ENCODE measurements at regions not wholly inside any gene's neighbourhood (a gene's known extent, or its start where the extent isn't known, plus 50 kb on each side); places are given as distances from the start of the nearest gene placed in this dataset.
A peak's percentile ranks its signal among the peaks of the same experiment; 100 is the strongest.

DNA sequence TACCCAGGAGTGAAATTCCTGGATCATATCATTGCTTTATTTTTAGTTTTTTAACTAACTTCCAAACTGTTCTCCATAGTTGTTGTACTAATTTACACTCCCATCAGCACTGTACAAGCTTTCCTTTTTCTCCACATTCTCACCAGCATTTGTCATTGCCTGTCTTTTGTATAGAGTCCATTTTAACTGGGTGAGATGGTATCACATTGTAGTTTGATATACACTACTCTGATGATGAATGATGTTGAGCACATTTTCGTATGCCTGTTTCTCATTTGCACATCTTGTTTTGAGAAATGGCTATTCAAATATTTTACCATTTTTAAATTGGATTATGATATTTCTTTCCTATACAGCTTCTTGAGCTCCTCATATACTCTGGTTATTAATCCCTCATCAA, 1586.6 kb downstream of the SI start:
- H3K9me3 Mint-ChIP-seq: peaks cover 3% of the 10 kb centered on the region
- H3K36me3 Mint-ChIP-seq (ENCODE audit: low read depth): no peaks in the 10 kb centered on the region
- H3K27me3 Mint-ChIP-seq (ENCODE audit: low read depth): no peaks in the 10 kb centered on the region
- DNase-seq (ENCODE audit: low read depth, low spot score): no peak
- TF ChIP-seq, protein P1, sequence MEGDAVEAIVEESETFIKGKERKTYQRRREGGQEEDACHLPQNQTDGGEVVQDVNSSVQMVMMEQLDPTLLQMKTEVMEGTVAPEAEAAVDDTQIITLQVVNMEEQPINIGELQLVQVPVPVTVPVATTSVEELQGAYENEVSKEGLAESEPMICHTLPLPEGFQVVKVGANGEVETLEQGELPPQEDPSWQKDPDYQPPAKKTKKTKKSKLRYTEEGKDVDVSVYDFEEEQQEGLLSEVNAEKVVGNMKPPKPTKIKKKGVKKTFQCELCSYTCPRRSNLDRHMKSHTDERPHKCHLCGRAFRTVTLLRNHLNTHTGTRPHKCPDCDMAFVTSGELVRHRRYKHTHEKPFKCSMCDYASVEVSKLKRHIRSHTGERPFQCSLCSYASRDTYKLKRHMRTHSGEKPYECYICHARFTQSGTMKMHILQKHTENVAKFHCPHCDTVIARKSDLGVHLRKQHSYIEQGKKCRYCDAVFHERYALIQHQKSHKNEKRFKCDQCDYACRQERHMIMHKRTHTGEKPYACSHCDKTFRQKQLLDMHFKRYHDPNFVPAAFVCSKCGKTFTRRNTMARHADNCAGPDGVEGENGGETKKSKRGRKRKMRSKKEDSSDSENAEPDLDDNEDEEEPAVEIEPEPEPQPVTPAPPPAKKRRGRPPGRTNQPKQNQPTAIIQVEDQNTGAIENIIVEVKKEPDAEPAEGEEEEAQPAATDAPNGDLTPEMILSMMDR (conservative IDR thresholded peaks at IDR 0.05): no peak
- no peaks in the 10 kb centered on the region for H3K4me1 Mint-ChIP-seq
- no peak overlapping the region for H3K4me3 Mint-ChIP-seq
- H3K27ac Mint-ChIP-seq (ENCODE audit: unreplicated experiment): no peak overlapping the region

DNA sequence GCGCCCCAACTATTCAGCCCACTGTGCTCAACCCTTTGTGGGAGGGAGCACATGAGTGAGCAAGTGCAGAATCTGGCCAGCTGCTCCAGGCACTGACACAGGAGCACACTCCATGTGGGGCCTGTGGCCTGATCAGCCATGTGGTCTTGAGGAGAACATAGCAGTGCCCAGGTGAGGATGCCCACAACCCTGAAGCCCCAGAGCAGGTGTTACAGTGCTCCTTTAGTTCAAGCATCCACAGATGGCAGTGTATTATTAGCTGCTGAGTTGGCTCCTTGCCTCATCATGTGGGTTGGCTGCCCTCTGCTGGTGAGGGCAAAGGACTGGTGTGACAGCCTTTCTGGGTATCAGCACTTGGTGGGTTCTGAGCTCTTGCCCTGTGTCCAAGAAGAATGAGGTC, 1588.2 kb downstream of the SI start:
- H3K9me3 Mint-ChIP-seq: peaks cover 3% of the 10 kb centered on the region
- H3K4me1 Mint-ChIP-seq: no peaks in the 10 kb centered on the region
- TF ChIP-seq, protein P1 (conservative IDR thresholded peaks at IDR 0.05): peak; percentile 69
- peak; percentile 21 for DNase-seq (ENCODE audit: low read depth, low spot score)
- H3K4me3 Mint-ChIP-seq: no peak overlapping the region
- no peaks in the 10 kb centered on the region for H3K36me3 Mint-ChIP-seq (ENCODE audit: low read depth)
- H3K27me3 Mint-ChIP-seq (ENCODE audit: low read depth): no peaks in the 10 kb centered on the region
- H3K27ac Mint-ChIP-seq (ENCODE audit: unreplicated experiment): no peak overlapping the region

DNA sequence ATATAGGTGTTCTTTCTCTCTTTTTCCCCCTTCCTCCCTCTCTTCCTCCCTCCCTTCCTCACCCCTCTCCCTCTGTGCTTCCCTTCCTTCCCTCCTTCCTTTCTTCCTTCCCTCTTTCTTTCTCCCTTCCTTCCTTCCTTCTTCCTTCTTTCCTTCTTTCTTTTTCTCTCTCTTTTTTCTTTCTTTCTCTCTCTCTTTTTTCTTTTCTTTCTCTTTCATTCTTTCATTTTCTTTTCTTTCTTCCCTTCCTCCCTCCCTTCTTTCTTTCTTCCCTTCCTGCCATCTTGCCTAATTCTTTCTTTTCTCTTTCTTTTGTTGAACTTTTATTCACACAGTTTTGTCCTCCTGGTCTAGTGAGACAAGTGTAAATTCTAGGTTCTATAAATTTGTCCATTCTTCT, 1595.6 kb downstream of the SI start:
- no peak for DNase-seq (ENCODE audit: low read depth, low spot score)
- Mint-ChIP-seq H3K36me3 (ENCODE audit: low read depth) (no peaks in the 10 kb centered on the region), H3K4me3 (no peak overlapping the region), H3K27ac (ENCODE audit: unreplicated experiment) (no peak overlapping the region), H3K4me1 (no peaks in the 10 kb centered on the region), H3K27me3 (ENCODE audit: low read depth) (no peaks in the 10 kb centered on the region), H3K9me3 (peaks cover 3% of the 10 kb centered on the region)
- TF ChIP-seq, protein P1 (conservative IDR thresholded peaks at IDR 0.05): no peak

DNA sequence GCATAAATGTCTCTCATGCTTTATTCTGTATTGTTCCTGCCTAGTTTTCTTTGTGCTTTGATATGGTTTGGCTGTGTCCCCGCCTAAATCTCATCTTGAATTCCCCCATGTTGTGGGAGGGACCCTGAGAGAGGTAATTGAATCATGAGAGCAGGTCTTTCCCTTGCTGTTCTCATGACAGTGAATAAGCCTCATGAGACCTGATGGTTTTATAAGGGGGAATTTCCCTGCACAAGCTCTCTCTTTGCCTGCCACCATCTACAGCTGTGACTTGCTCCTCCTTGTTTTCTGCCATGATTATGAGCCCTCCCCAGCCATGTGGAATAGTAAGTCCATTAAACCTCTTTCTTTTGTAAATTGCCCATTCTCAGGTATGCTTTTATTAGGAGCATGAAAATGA, 1596.6 kb downstream of the SI start:
- Mint-ChIP-seq H3K9me3 (peaks cover 3% of the 10 kb centered on the region), H3K27ac (ENCODE audit: unreplicated experiment) (no peak overlapping the region), H3K27me3 (ENCODE audit: low read depth) (no peaks in the 10 kb centered on the region), H3K4me1 (no peaks in the 10 kb centered on the region), H3K36me3 (ENCODE audit: low read depth) (no peaks in the 10 kb centered on the region), H3K4me3 (no peak overlapping the region)
- no peak for DNase-seq (ENCODE audit: low read depth, low spot score)
- TF ChIP-seq, protein P1 (conservative IDR thresholded peaks at IDR 0.05): no peak

DNA sequence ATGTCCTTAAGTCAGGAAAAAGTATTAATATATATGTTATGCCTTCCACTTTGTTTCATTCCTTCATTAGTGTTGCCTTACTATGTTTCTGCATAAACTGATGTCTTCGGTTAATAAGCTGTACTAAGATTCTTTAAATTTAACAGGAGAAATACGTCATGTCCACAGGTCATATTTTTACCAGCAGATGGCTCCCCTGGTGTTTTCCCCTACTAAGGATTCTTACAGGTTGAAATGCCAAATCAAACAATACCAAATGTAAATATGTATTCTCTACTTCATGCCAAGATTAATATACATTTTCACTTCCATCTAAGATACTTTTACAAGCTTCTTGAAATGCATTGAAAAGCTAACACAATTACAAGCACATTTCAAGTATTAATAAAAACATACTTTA, 1602.1 kb downstream of the SI start:
- TF ChIP-seq, protein P1 (conservative IDR thresholded peaks at IDR 0.05): peak; percentile 51
- no peaks in the 10 kb centered on the region for H3K27me3 Mint-ChIP-seq (ENCODE audit: low read depth)
- DNase-seq (ENCODE audit: low read depth, low spot score): no peak
- H3K4me1 Mint-ChIP-seq: no peaks in the 10 kb centered on the region
- no peak overlapping the region for H3K4me3 Mint-ChIP-seq
- H3K27ac Mint-ChIP-seq (ENCODE audit: unreplicated experiment): no peak overlapping the region
- peaks cover 2% of the 10 kb centered on the region for H3K9me3 Mint-ChIP-seq
- no peaks in the 10 kb centered on the region for H3K36me3 Mint-ChIP-seq (ENCODE audit: low read depth)

DNA sequence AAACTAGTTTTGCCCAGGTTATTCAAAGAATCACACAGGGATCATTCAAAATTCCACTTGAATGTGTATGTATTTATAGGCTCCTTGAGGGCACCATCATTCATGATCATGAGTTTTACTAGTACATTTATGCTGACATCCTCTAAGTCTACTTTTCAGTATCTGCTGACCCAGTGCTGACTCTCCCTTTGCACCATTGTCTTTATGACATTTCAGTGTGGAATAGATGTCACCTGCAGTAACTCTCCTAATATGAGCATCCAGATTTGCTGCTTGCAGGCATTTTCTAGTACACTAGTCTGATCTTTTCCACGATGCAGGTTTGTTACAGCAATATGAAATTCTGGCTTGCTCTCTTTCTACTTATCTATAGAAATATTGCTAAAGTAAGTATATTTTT, 1603.5 kb downstream of the SI start:
- H3K36me3 Mint-ChIP-seq (ENCODE audit: low read depth): no peaks in the 10 kb centered on the region
- H3K9me3 Mint-ChIP-seq: peaks cover 2% of the 10 kb centered on the region
- TF ChIP-seq, protein P1 (conservative IDR thresholded peaks at IDR 0.05): no peak
- no peak overlapping the region for H3K4me3 Mint-ChIP-seq
- DNase-seq (ENCODE audit: low read depth, low spot score): no peak
- H3K27me3 Mint-ChIP-seq (ENCODE audit: low read depth): no peaks in the 10 kb centered on the region
- H3K27ac Mint-ChIP-seq (ENCODE audit: unreplicated experiment): no peak overlapping the region
- no peaks in the 10 kb centered on the region for H3K4me1 Mint-ChIP-seq

All from neural crest cell (in vitro differentiated cells).